Colonic mucosa (tissue), 4 donors: ENCODE measurements at regions not wholly inside any gene's neighbourhood (a gene's known extent, or its start where the extent isn't known, plus 50 kb on each side); places are given as distances from the start of the nearest gene placed in this dataset.
A peak's percentile ranks its signal among the peaks of the same experiment; 100 is the strongest.
"Not testable (repeated sequence)": the region's sequence is repeated elsewhere in the genome, so short reads cannot be mapped to it uniquely, and the experiment has no call there.

Source experiments
- DNase-seq: peaks from one replicate; pipeline ENCODE4 v3.0.0-alpha.2; 2020
- H3K27ac ChIP-seq: fragments of 200-600 bp; one replicate; pipeline ENCODE4 v1.8.0; 2021
- H3K27me3 ChIP-seq: fragments of 200-600 bp; one replicate; pipeline ENCODE4 v1.8.0; 2021
- H3K36me3 ChIP-seq: fragments of 200-600 bp; one replicate; pipeline ENCODE4 v1.8.0; 2021
- H3K4me1 ChIP-seq: fragments of 200-600 bp; one replicate; pipeline ENCODE4 v1.8.0; 2021; ENCODE audit warnings: mild to moderate bottlenecking
- H3K4me3 ChIP-seq: fragments of 200-600 bp; one replicate; pipeline ENCODE4 v1.8.0; 2021
- H3K9ac ChIP-seq, 2 donors: one replicate each; pipeline ENCODE4 v1.7.0; 2013; ENCODE audit warnings: control low read depth in 2 of 2, low read depth in 2 of 2, low read length in 2 of 2
- H3K9me3 ChIP-seq: fragments of 200-600 bp; one replicate; pipeline ENCODE4 v1.8.0; 2021
- CTCF ChIP-seq: fragments of 200-600 bp; IDR thresholded peaks from one replicate; pipeline ENCODE4 v1.8.0; 2022; ENCODE audit warnings: antibody characterized with exemption, mild to moderate bottlenecking
- intact Hi-C: fragments of 100-400 bp; cut with DNase I; formaldehyde crosslinking; loops from one replicate; pipeline ENCODE4 v1.14.1; 2022
- donor health status: healthy.
- donor health status: DM: no; HTN: no; CAD: no.
- donor health status: DM: no; HTN: no; CAD: no.

GRCh38 chr20:19129976-19130612 lies 82.3 kb upstream of the SLC24A3 start:
- intact Hi-C loops = no loop called here

GRCh38 chr20:19130613-19130984 lies 81.8 kb upstream of the SLC24A3 start:
- H3K4me1 ChIP-seq = no peaks in the 10 kb centered on the region
- H3K4me3 ChIP-seq = no peak overlapping the region
- H3K36me3 ChIP-seq = no peaks in the 10 kb centered on the region
- no peak overlapping the region for H3K9ac ChIP-seq
- intact Hi-C loops = no loop called here
- no peak for DNase-seq
- no peak for TF ChIP-seq CTCF
- H3K9me3 ChIP-seq = no peaks in the 10 kb centered on the region
- no peaks in the 10 kb centered on the region for H3K27me3 ChIP-seq
- peak overlapping the region; percentile 28 for H3K27ac ChIP-seq

More at GRCh38 chr20:19129976-19130612, 82.3 kb upstream of the SLC24A3 start:
- H3K4me3 ChIP-seq = no peak overlapping the region
- no peaks in the 10 kb centered on the region for H3K9me3 ChIP-seq
- H3K36me3 ChIP-seq = no peaks in the 10 kb centered on the region
- no peaks in the 10 kb centered on the region for H3K27me3 ChIP-seq
- DNase-seq = peak; percentile 83
- H3K27ac ChIP-seq = peak overlapping the region; percentile 28
- no peak for TF ChIP-seq CTCF
- peak overlapping the region in 1 of 2 donors; percentile 41 for H3K9ac ChIP-seq
- H3K4me1 ChIP-seq = no peaks in the 10 kb centered on the region

GRCh38 chr20:19137641-19138040 lies 74.8 kb upstream of the SLC24A3 start:
- H3K9me3 ChIP-seq = no peaks in the 10 kb centered on the region
- H3K27ac ChIP-seq = no peak overlapping the region
- H3K4me1 ChIP-seq = no peaks in the 10 kb centered on the region
- H3K27me3 ChIP-seq = no peaks in the 10 kb centered on the region
- no peak for DNase-seq
- no peak overlapping the region for H3K9ac ChIP-seq
- H3K4me3 ChIP-seq = no peak overlapping the region
- no peak for TF ChIP-seq CTCF
- intact Hi-C loops = no loop called here
- no peaks in the 10 kb centered on the region for H3K36me3 ChIP-seq

GRCh38 chr20:19138758-19139157 lies 73.7 kb upstream of the SLC24A3 start:
- no peaks in the 10 kb centered on the region for H3K9me3 ChIP-seq
- H3K4me1 ChIP-seq = no peaks in the 10 kb centered on the region
- no peak overlapping the region for H3K4me3 ChIP-seq
- intact Hi-C loops = no loop called here
- no peaks in the 10 kb centered on the region for H3K27me3 ChIP-seq
- no peak overlapping the region for H3K9ac ChIP-seq
- TF ChIP-seq CTCF = no peak
- no peak for DNase-seq
- H3K27ac ChIP-seq = no peak overlapping the region
- H3K36me3 ChIP-seq = no peaks in the 10 kb centered on the region

- H3K4me1 ChIP-seq, H3K4me3 ChIP-seq, H3K9ac ChIP-seq, H3K27me3 ChIP-seq, intact Hi-C loops, DNase-seq, H3K27ac ChIP-seq, H3K9me3 ChIP-seq, H3K36me3 ChIP-seq: not testable (repeated sequence)
Observed at GRCh38 chr20:19139584-19139983, 72.9 kb upstream of the SLC24A3 start.

- intact Hi-C loops = no loop called here
- Histone ChIP-seq H3K4me3 (no peak overlapping the region), H3K36me3 (no peaks in the 10 kb centered on the region), H3K27me3 (no peaks in the 10 kb centered on the region), H3K9me3 (no peaks in the 10 kb centered on the region), H3K9ac (no peak overlapping the region), H3K4me1 (no peaks in the 10 kb centered on the region), H3K27ac (no peak overlapping the region)
- no peak for TF ChIP-seq CTCF
- DNase-seq = no peak
Observed at GRCh38 chr20:19141998-19142397, 70.4 kb upstream of the SLC24A3 start.
